Neural cell (in vitro differentiated cells): ENCODE measurements at regions not wholly inside any gene's neighbourhood (a gene's known extent, or its start where the extent isn't known, plus 50 kb on each side); places are given as distances from the start of the nearest gene placed in this dataset.
A peak's percentile ranks its signal among the peaks of the same experiment; 100 is the strongest.

Source experiments
- EP300 ChIP-seq: fragments of 450-650 bp; conservative IDR thresholded peaks from 2 replicates; pipeline ENCODE4 v1.6.1; 2014; ENCODE audit warnings: antibody characterized with exemption, mild to moderate bottlenecking, moderate library complexity; ENCODE audit not compliant: poor library complexity, severe bottlenecking
- MXI1 ChIP-seq: fragments of 450-650 bp; conservative IDR thresholded peaks from 2 replicates; pipeline ENCODE4 v1.6.1; 2014; ENCODE audit warnings: antibody characterized with exemption, mild to moderate bottlenecking; ENCODE audit not compliant: poor library complexity, severe bottlenecking
- POLR2AphosphoS5 ChIP-seq: IDR thresholded peaks from 2 replicates; pipeline ENCODE4 v1.6.1; 2012
- RAD21 ChIP-seq: fragments of 450-650 bp; conservative IDR thresholded peaks from 2 replicates; pipeline ENCODE4 v1.6.1; 2014; ENCODE audit warnings: antibody characterized with exemption, mild to moderate bottlenecking, moderate library complexity
- TAF1 ChIP-seq: IDR thresholded peaks from 2 replicates; pipeline ENCODE4 v1.6.1; 2012; ENCODE audit warnings: low read depth
- TF ChIP-seq, protein P1 (sequence below): fragments of 450-650 bp; IDR thresholded peaks from 2 replicates; pipeline ENCODE4 v1.5.1; 2014; ENCODE audit warnings: antibody characterized with exemption, mild to moderate bottlenecking, moderate library complexity; ENCODE audit not compliant: poor library complexity, severe bottlenecking

GRCh38 chr3:29176501-29176900 lies 104.4 kb upstream of the RBMS3 start:
- TF ChIP-seq, protein P1, sequence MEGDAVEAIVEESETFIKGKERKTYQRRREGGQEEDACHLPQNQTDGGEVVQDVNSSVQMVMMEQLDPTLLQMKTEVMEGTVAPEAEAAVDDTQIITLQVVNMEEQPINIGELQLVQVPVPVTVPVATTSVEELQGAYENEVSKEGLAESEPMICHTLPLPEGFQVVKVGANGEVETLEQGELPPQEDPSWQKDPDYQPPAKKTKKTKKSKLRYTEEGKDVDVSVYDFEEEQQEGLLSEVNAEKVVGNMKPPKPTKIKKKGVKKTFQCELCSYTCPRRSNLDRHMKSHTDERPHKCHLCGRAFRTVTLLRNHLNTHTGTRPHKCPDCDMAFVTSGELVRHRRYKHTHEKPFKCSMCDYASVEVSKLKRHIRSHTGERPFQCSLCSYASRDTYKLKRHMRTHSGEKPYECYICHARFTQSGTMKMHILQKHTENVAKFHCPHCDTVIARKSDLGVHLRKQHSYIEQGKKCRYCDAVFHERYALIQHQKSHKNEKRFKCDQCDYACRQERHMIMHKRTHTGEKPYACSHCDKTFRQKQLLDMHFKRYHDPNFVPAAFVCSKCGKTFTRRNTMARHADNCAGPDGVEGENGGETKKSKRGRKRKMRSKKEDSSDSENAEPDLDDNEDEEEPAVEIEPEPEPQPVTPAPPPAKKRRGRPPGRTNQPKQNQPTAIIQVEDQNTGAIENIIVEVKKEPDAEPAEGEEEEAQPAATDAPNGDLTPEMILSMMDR: no peak
- TF ChIP-seq POLR2AphosphoS5 (peak; percentile 15), EP300 (no peak), TAF1 (no peak), MXI1 (no peak), RAD21 (no peak)
